OCI-LY1 (cell line): ENCODE measurements at regions not wholly inside any gene's neighbourhood (a gene's known extent, or its start where the extent isn't known, plus 50 kb on each side); places are given as distances from the start of the nearest gene placed in this dataset.

Experiments used
- H2AFZ ChIP-seq: fragments of 200-600 bp; sonication (generic), shearing (Covaris generic); 2 replicates; pipeline ENCODE4 v1.6.0; 2014; ENCODE audit warnings: antibody characterized with exemption, mild to moderate bottlenecking, low read length
- H3F3A ChIP-seq: fragments of 200-600 bp; sonication (generic), shearing (Covaris generic); 2 replicates; pipeline ENCODE4 v1.6.0; 2014; ENCODE audit warnings: mild to moderate bottlenecking, antibody characterized with exemption, low read length, moderate library complexity; ENCODE audit not compliant: insufficient read depth
- H3K27ac ChIP-seq: fragments of 200-600 bp; sonication (generic); 2 replicates; pipeline ENCODE4 v1.5.1; 2014; ENCODE audit warnings: low read length, mixed run types, mild to moderate bottlenecking, low read depth; ENCODE audit not compliant: poor library complexity, severe bottlenecking
- H3K27me3 ChIP-seq: fragments of 200-600 bp; sonication (generic); 2 replicates; pipeline ENCODE4 v1.6.0; 2014; ENCODE audit warnings: antibody characterized with exemption, mild to moderate bottlenecking, low read length, moderate library complexity; ENCODE audit not compliant: insufficient read depth
- H3K36me3 ChIP-seq: fragments of 200-600 bp; sonication (generic); 2 replicates; pipeline ENCODE4 v1.6.1; 2014; ENCODE audit warnings: mild to moderate bottlenecking, antibody characterized with exemption, low read length, moderate library complexity, mixed read lengths; ENCODE audit not compliant: insufficient read depth
- H3K4me1 ChIP-seq: fragments of 200-600 bp; sonication (generic); 2 replicates; pipeline ENCODE4 v1.5.1; 2014; ENCODE audit warnings: mild to moderate bottlenecking, low read length, moderate library complexity; ENCODE audit not compliant: insufficient read depth, severe bottlenecking
- H3K4me2 ChIP-seq: fragments of 200-600 bp; sonication (generic), shearing (Covaris generic); 2 replicates; pipeline ENCODE4 v1.6.1; 2014; ENCODE audit warnings: low read length
- H3K4me3 ChIP-seq: fragments of 200-600 bp; sonication (generic); 2 replicates; pipeline ENCODE4 v1.5.1; 2014; ENCODE audit warnings: low read length, low read depth, mild to moderate bottlenecking, mixed read lengths; ENCODE audit not compliant: poor library complexity, severe bottlenecking
- H3K79me2 ChIP-seq: fragments of 200-600 bp; shearing (Covaris generic); 2 replicates; pipeline ENCODE4 v1.6.1; 2016; ENCODE audit warnings: mixed run types, low read length, mixed read lengths; ENCODE audit not compliant: insufficient read depth
- H3K9ac ChIP-seq: fragments of 200-600 bp; sonication (generic), shearing (Covaris generic); 2 replicates; pipeline ENCODE4 v1.6.1; 2014; ENCODE audit warnings: mild to moderate bottlenecking, low read length, mixed read lengths
- H3K9me2 ChIP-seq: fragments of 200-600 bp; sonication (generic), shearing (Covaris generic); 2 replicates; pipeline ENCODE4 v1.6.1; 2014; ENCODE audit warnings: low read depth, mild to moderate bottlenecking, low read length, mixed read lengths
- H3K9me3 ChIP-seq: fragments of 200-600 bp; shearing (Covaris generic); 2 replicates; pipeline ENCODE4 v1.6.1; 2014; ENCODE audit warnings: low read length, mixed read lengths
- H4K20me1 ChIP-seq: fragments of 200-600 bp; sonication (generic), shearing (Covaris generic); 2 replicates; pipeline ENCODE4 v1.6.0; 2016; ENCODE audit warnings: mild to moderate bottlenecking, low read length; ENCODE audit not compliant: insufficient read depth
- CTCF ChIP-seq: fragments of 200-600 bp; sonication (generic), shearing (Covaris generic); IDR thresholded peaks from 2 replicates; pipeline ENCODE4 v1.5.1; 2017; ENCODE audit warnings: mild to moderate bottlenecking, antibody characterized with exemption, low read length, moderate library complexity, mixed read lengths
- EZH2 ChIP-seq: fragments of 200-600 bp; sonication (generic), shearing (Covaris generic); IDR thresholded peaks from 2 replicates; pipeline ENCODE4 v1.8.0; 2017; ENCODE audit warnings: borderline replicate concordance, mixed run types, mild to moderate bottlenecking, antibody characterized with exemption, low read length, moderate library complexity, mixed read lengths

- Histone ChIP-seq H3F3A (no peaks in the 10 kb centered on the region), H4K20me1 (no peaks in the 10 kb centered on the region), H3K79me2 (no peaks in the 10 kb centered on the region), H3K36me3 (no peaks in the 10 kb centered on the region), H3K9me3 (no peaks in the 10 kb centered on the region), H3K27ac (no peak overlapping the region), H3K9ac (no peak overlapping the region), H2AFZ (no peak overlapping the region), H3K4me2 (no peak overlapping the region), H3K27me3 (no peaks in the 10 kb centered on the region), H3K4me1 (no peaks in the 10 kb centered on the region), H3K9me2 (no peaks in the 10 kb centered on the region), H3K4me3 (no peak overlapping the region)
- TF ChIP-seq CTCF (no peak), EZH2 (no peak)
Measured at GRCh38 chr21:16504281-16504680, 774.5 kb downstream of the USP25 start.

GRCh38 chr21:16504766-16505165 is 775.0 kb downstream of the USP25 start:
- H3K9me3 ChIP-seq, result no peaks in the 10 kb centered on the region
- H3K27me3 ChIP-seq, result no peaks in the 10 kb centered on the region
- no peaks in the 10 kb centered on the region for H3K4me1 ChIP-seq
- H3K4me3 ChIP-seq, result no peak overlapping the region
- no peak for TF ChIP-seq EZH2
- no peak for TF ChIP-seq CTCF
- no peaks in the 10 kb centered on the region for H3K79me2 ChIP-seq
- H4K20me1 ChIP-seq, result no peaks in the 10 kb centered on the region
- H3K4me2 ChIP-seq, result no peak overlapping the region
- no peak overlapping the region for H2AFZ ChIP-seq
- H3K27ac ChIP-seq, result no peak overlapping the region
- no peaks in the 10 kb centered on the region for H3K9me2 ChIP-seq
- H3F3A ChIP-seq, result no peaks in the 10 kb centered on the region
- H3K36me3 ChIP-seq, result no peaks in the 10 kb centered on the region
- no peak overlapping the region for H3K9ac ChIP-seq

GRCh38 chr21:16509476-16509875 is 779.7 kb downstream of the USP25 start:
- Histone ChIP-seq H3K4me2 (no peak overlapping the region), H2AFZ (no peak overlapping the region), H3K27ac (no peak overlapping the region), H4K20me1 (no peaks in the 10 kb centered on the region), H3K9me3 (no peaks in the 10 kb centered on the region), H3F3A (no peaks in the 10 kb centered on the region), H3K4me3 (no peak overlapping the region), H3K4me1 (no peaks in the 10 kb centered on the region), H3K9ac (no peak overlapping the region), H3K9me2 (no peaks in the 10 kb centered on the region), H3K27me3 (no peaks in the 10 kb centered on the region), H3K36me3 (no peaks in the 10 kb centered on the region), H3K79me2 (no peaks in the 10 kb centered on the region)
- TF ChIP-seq EZH2, result no peak
- TF ChIP-seq CTCF, result no peak
